Pancreas (tissue), 10 donors: ENCODE measurements at regions not wholly inside any gene's neighbourhood (a gene's known extent, or its start where the extent isn't known, plus 50 kb on each side); places are given as distances from the start of the nearest gene placed in this dataset.

Experiments used
- ATAC-seq, 4 donors: fragments of 200-7000 bp; cut with Tn5 transposase; one replicate each; pipeline versions ENCODE4 v1.8.0 to v1.9.1; 2020; ENCODE audit warnings: mild to moderate bottlenecking in 4 of 4, moderate library complexity in 4 of 4
- DNase-seq, 6 donors: peaks; one replicate each; pipeline ENCODE4 v3.0.0-alpha.2; 2020
- FAIRE-seq: peaks from 2 replicates; lab custom pipeline; 2012; peaks lifted over from hg19 to GRCh38; lab: Jason Lieb, UNC
- H3K27ac ChIP-seq, 4 donors: fragments of 200-600 bp; sonication (generic); 1 replicate in 3 of 4; 2 replicates in 1 of 4; pipeline versions ENCODE4 v1.5.0 to v1.8.0; 2020
- H3K27me3 ChIP-seq, 4 donors: fragments of 200-600 bp; one replicate each; pipeline ENCODE4 v1.8.0; 2021
- H3K36me3 ChIP-seq, 3 donors: fragments of 200-600 bp; sonication (generic) in 1 of 3; one replicate each; pipeline versions ENCODE4 v1.5.0 to v1.8.0; 2020 to 2021
- H3K4me1 ChIP-seq, 3 donors: fragments of 200-600 bp; one replicate each; pipeline ENCODE4 v1.8.0; 2021
- H3K4me3 ChIP-seq, 4 donors: fragments of 200-600 bp; sonication (generic) in 2 of 4; one replicate each; pipeline versions ENCODE4 v1.5.0 to v1.8.0; 2020 to 2021
- H3K9me3 ChIP-seq, 4 donors: fragments of 200-600 bp; one replicate each; pipeline ENCODE4 v1.8.0; 2021
- WGBS, 2 donors: extraction: QIAGEN DNeasy Blood & Tissue Kit; methylation state at CpG; one replicate each; pipeline ENCODE4 v1.1.7; 2013; 5-methylcytosine and 5-hydroxymethylcytosine counted together
- intact Hi-C, 3 donors: fragments of 100-400 bp; cut with DNase I; formaldehyde crosslinking; loops; one replicate each; pipeline versions ENCODE4 v1.11.1 to v1.14.2; 2022
- TF ChIP-seq, protein P1 (sequence below), 4 donors: fragments of 200-600 bp; sonication (generic) in 3 of 4; IDR thresholded peaks; one replicate each; pipeline versions ENCODE4 v1.5.0 to v1.8.0; 2021; ENCODE audit warnings: antibody characterized with exemption in 4 of 4
- donor health status: healthy with polysubstance abuse.
- donor health status: DM: no; HTN: no; CAD: no; lungs with moderate emphysema.
- donor health status: DM: no; HTN: no; CAD: no.
- donor health status: control.
- donor health status: control.
- donor health status: Bipolar disorder and iron deficiency.
- donor health status: DM: yes; HTN: yes; CAD: no.
- donor health status: DM: no; HTN: no; CAD: no.
- donor health status: DM: no; HTN: no; CAD: no.
- donor health status: DM: yes; HTN: yes; CAD: no.

DNA sequence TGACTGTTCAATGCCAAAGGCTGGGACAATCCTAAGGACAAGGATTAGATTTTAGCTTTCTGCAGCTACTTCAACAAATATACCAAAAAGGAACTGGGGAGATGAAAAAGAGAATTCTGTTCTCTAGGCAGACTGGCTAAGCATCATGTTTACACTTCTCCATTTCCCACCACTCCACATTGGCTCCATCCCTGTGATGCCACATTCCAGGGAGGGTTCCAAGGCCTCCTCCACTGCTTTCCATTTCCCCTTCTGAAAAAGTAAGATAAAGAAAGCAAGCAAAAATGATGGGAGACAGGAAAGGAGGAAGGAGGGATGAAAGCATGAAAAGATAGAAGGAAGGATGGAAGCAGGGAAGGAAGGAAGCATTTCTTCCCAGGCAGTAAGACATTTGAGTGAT, 315.8 kb downstream of the BLID start:
- DNase-seq (no peak), ATAC-seq (no peak), FAIRE-seq (no peak)
- Histone ChIP-seq H3K27me3 (no peaks in the 10 kb centered on the region), H3K36me3 (no peaks in the 10 kb centered on the region), H3K9me3 (no peaks in the 10 kb centered on the region), H3K4me1 (no peaks in the 10 kb centered on the region), H3K27ac (no peak overlapping the region), H3K4me3 (no peak overlapping the region)
- TF ChIP-seq, protein P1, sequence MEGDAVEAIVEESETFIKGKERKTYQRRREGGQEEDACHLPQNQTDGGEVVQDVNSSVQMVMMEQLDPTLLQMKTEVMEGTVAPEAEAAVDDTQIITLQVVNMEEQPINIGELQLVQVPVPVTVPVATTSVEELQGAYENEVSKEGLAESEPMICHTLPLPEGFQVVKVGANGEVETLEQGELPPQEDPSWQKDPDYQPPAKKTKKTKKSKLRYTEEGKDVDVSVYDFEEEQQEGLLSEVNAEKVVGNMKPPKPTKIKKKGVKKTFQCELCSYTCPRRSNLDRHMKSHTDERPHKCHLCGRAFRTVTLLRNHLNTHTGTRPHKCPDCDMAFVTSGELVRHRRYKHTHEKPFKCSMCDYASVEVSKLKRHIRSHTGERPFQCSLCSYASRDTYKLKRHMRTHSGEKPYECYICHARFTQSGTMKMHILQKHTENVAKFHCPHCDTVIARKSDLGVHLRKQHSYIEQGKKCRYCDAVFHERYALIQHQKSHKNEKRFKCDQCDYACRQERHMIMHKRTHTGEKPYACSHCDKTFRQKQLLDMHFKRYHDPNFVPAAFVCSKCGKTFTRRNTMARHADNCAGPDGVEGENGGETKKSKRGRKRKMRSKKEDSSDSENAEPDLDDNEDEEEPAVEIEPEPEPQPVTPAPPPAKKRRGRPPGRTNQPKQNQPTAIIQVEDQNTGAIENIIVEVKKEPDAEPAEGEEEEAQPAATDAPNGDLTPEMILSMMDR (IDR thresholded peaks at IDR 0.05) = no peak
- intact Hi-C loops = no loop called here

DNA sequence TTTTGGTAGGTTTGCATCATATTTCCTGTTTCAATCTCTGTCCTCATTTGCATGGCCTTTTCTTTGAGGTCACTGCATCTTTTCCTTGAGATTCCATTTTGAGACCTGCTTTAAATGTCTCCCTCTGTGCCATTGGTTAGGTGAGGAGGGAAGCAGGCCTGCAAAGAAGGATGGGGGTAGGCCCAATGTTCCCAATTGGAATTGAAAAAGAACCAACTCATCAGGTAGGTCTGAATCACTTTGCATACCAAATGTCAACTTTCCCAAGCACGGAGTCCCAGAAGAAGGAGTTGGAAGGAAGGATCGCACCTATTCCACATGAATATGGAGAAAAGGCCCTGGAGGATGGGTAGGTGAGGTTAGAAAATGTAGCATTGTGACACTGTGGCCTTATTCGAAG, 318.5 kb downstream of the BLID start:
- Histone ChIP-seq H3K4me3 (no peak overlapping the region), H3K4me1 (no peaks in the 10 kb centered on the region), H3K27ac (no peak overlapping the region), H3K36me3 (no peaks in the 10 kb centered on the region), H3K27me3 (no peaks in the 10 kb centered on the region), H3K9me3 (no peaks in the 10 kb centered on the region)
- FAIRE-seq = no peak
- no peak for ATAC-seq
- TF ChIP-seq, protein P1 (IDR thresholded peaks at IDR 0.05) = no peak
- WGBS, 2 donors = 71 to 85% methylated on average over 3 of the region's 3 CpGs
- intact Hi-C loops = no loop called here
- no peak for DNase-seq

DNA sequence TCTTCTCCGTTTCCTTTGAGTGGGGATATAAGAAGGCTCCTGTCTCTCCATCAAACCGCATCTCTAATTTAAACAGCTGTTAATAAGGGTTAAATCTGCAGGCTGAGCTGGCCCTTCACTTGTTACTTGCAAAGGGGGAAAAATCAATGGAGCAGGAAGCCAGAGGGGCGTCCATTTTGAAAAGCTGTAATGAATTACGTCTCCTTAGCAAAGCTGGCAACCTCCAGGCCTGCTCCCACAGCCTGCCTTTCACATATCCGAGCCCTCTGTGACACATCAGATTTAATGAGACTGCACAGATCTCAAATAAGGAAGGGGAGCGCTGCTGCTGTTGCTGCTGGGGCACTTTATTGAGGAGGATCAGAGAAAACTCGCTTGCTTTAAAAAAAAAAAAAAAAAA, 320.8 kb downstream of the BLID start:
- TF ChIP-seq, protein P1 (IDR thresholded peaks at IDR 0.05) = no peak
- intact Hi-C loops = no loop called here
- FAIRE-seq = no peak

DNA sequence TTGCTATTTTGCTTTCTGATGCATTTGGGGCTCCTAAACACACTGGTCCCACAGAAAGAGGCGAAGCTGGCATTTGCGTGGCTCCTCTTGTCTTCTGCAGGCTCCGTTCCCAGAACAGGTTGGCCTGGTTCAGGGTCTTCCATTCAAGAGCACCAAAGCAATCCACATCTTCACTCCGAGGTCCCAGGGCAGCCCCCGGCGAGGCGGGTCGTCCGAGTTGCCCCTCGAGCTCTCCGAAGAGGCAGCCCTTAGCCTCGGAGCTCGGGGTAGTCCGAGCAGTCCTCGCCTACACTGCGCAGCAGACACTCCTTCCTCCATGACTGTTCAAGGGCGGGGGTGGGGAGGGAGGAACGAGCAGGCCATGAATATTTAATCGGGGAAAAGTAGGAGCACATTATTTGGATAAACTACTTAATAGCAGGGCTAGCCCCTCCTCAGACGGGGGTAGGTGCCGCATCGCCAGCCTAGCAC, 321.3 kb downstream of the BLID start:
- intact Hi-C loops = no loop called here
- ATAC-seq = no peak
- peaks cover 0 to 1% (median 0%) of the 10 kb centered on the region in 4 donors for H3K27me3 ChIP-seq
- TF ChIP-seq, protein P1 (IDR thresholded peaks at IDR 0.05) = no peak
- FAIRE-seq = no peak
- WGBS, 2 donors = 73 to 84% methylated on average over 22 of the region's 22 CpGs
- no peak overlapping the region for H3K4me3 ChIP-seq
- no peaks in the 10 kb centered on the region for H3K4me1 ChIP-seq
- no peaks in the 10 kb centered on the region for H3K9me3 ChIP-seq
- H3K36me3 ChIP-seq = no peaks in the 10 kb centered on the region
- H3K27ac ChIP-seq = no peak overlapping the region
- no peak for DNase-seq

More for the DNA sequence above, 320.8 kb downstream of the BLID start:
- ATAC-seq = no peak
- no peak overlapping the region for H3K4me3 ChIP-seq
- H3K27me3 ChIP-seq = no peaks in the 10 kb centered on the region
- DNase-seq = no peak
- 58 to 65% methylated on average over 7 of the region's 7 CpGs for WGBS, 2 donors
- no peaks in the 10 kb centered on the region for H3K9me3 ChIP-seq
- H3K27ac ChIP-seq = no peak overlapping the region
- H3K36me3 ChIP-seq = no peaks in the 10 kb centered on the region
- H3K4me1 ChIP-seq = no peaks in the 10 kb centered on the region

DNA sequence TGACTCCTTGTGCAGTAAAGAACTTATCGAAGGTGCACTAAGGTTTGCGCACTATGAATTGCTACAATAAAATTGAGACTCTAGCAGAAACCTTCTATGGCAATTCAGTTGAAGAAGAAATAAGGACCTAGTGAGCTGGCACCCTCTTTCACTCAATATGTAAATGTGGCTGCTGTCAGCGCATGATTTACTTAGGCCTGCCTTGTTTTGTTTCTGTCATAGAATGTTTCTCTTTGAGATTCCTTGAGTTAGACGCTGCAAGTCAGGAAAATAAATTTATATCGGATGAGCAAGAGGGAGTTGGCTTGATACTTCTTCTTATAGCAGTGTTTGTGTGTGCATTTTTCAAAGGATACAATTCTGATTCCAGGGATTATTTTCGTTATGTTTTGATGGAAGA, 322.1 kb downstream of the BLID start:
- intact Hi-C loops = no loop called here
- Histone ChIP-seq H3K27ac (no peak overlapping the region), H3K36me3 (no peaks in the 10 kb centered on the region), H3K4me1 (no peaks in the 10 kb centered on the region), H3K27me3 (peaks cover 0 to 3% (median 0%) of the 10 kb centered on the region in 4 donors), H3K4me3 (no peak overlapping the region), H3K9me3 (no peaks in the 10 kb centered on the region)
- WGBS, 2 donors = 77 to 85% methylated on average over 6 of the region's 6 CpGs
- no peak for DNase-seq
- FAIRE-seq = no peak
- ATAC-seq = no peak
- TF ChIP-seq, protein P1 (IDR thresholded peaks at IDR 0.05) = no peak
